ENCODE measurements at regions not wholly inside any gene's neighbourhood (a gene's known extent, or its start where the extent isn't known, plus 50 kb on each side); places are given as distances from the start of the nearest gene placed in this dataset.

- Histone ChIP-seq H3K27ac (ENCODE audit: insufficient read depth, low read length) (no peak overlapping the region), H3K79me1 (ENCODE audit: low read depth in 1 of 2, low read length in 2 of 2) (no peaks in the 10 kb centered on the region), H3K56ac (ENCODE audit: extremely low read depth, insufficient read depth, low read length) (no peak overlapping the region)
Measured at GRCh38 chr10:107557916-107558315, 393.4 kb upstream of the SORCS1 start.

More at GRCh38 chr10:107557916-107558315, 393.4 kb upstream of the SORCS1 start:
- Histone ChIP-seq H2AFZ (replicated peaks; ENCODE audit: low read length, poor library complexity) (no peak overlapping the region), H3K23ac (ENCODE audit: low read depth, low read length) (no peak overlapping the region), H3K9me3 (ENCODE audit: control insufficient read depth, insufficient read depth, low read length) (0 out of 2 replicates have a peak, but pooled peaks cover 2% of the 10 kb centered on the region), H2BK20ac (ENCODE audit: low read depth, low read length) (no peak overlapping the region), H4K8ac (ENCODE audit: low read depth in 2 of 2, low read length in 2 of 2) (no peak overlapping the region), H4K20me1 (ENCODE audit: insufficient read depth, low read length) (no peaks in the 10 kb centered on the region), H3K27me3 (ENCODE audit: control insufficient read depth, insufficient read depth, low read length) (no peaks in the 10 kb centered on the region), H2AK9ac (replicated peaks; ENCODE audit: low read depth, low read length, poor library complexity) (no peak overlapping the region), H2BK15ac (ENCODE audit: low read depth, low read length) (no peak overlapping the region), H2AK5ac (ENCODE audit: low read depth, low read length) (no peak overlapping the region), H3K36me3 (ENCODE audit: control insufficient read depth, insufficient read depth, low read length) (no peaks in the 10 kb centered on the region), H3K14ac (replicated peaks; ENCODE audit: low read depth, low read length) (no peak overlapping the region), H3K9me1 (ENCODE audit: insufficient read depth, low read length) (no peaks in the 10 kb centered on the region), H4K91ac (ENCODE audit: insufficient read depth, low read depth, low read length) (no peak overlapping the region), H3K9ac (ENCODE audit: low read depth, low read length) (no peak overlapping the region), H3K4me2 (ENCODE audit: low read depth, low read length) (no peak overlapping the region), H3K18ac (ENCODE audit: low read depth, low read length) (no peak overlapping the region), H3K4me3 (ENCODE audit: insufficient read depth, low read depth, low read length) (no peak overlapping the region), H4K5ac (ENCODE audit: low read depth, low read length) (no peak overlapping the region), H2BK120ac (ENCODE audit: low read depth, low read length) (no peak overlapping the region), H3K4me1 (ENCODE audit: control insufficient read depth, insufficient read depth, low read length) (no peaks in the 10 kb centered on the region), H2BK5ac (ENCODE audit: low read depth, low read length, poor library complexity, severe bottlenecking) (no peak overlapping the region), H3K4ac (ENCODE audit: low read depth, low read length) (no peak overlapping the region)
- ChIA-PET POLR2A (ENCODE audit: unreplicated experiment) (no interaction called here), CTCF (no interaction called here)
- ATAC-seq (ENCODE audit: low read depth) = no peak
- DNase-seq = no peak
- intact Hi-C loops (cut with micrococcal nuclease) = loop anchor here (1.0 kb wide), 1 partner anchor 18 kb away; no protein-coding TSS in a partner anchor
- in situ Hi-C loops (cut with MboI; ENCODE audit: low sequenced_read_pairs) = no loop called here
- no TSS peak for BruUV-seq (replicated peaks)
- no CpG with 5 or more reads among the region's 4 CpGs for WGBS, 2 experiments (ENCODE audit: extremely low coverage in 2 of 2, insufficient read length in 1 of 2)
- TF ChIP-seq CTCF (conservative IDR thresholded peaks at IDR 0.05; ENCODE audit: low read depth, low read length) (no peak), RCOR1 (IDR thresholded peaks at IDR 0.05; ENCODE audit: insufficient replicate concordance, low read length) (no peak), FOS (IDR thresholded peaks at IDR 0.05; ENCODE audit: low read depth, low read length) (no peak), BHLHE40 (IDR thresholded peaks at IDR 0.05; ENCODE audit: low read depth, low read length) (no peak), CHD1 (IDR thresholded peaks at IDR 0.05; ENCODE audit: low read depth, low read length) (no peak), MXI1 (IDR thresholded peaks at IDR 0.05; ENCODE audit: borderline replicate concordance, low read depth, low read length) (no peak)
- dilution Hi-C loops (cut with HindIII; ENCODE audit: low sequenced_read_pairs, unreplicated experiment) = no loop called here

Measured in IMR-90 (cell line).